Mammary epithelial cell (primary cell): ENCODE measurements at regions not wholly inside any gene's neighbourhood (a gene's known extent, or its start where the extent isn't known, plus 50 kb on each side); places are given as distances from the start of the nearest gene placed in this dataset.

Experiments
- CTCF ChIP-seq, 2 donors: IDR thresholded peaks in 1 of 2; conservative IDR thresholded peaks in 1 of 2; 2 replicates each; pipeline ENCODE4 v1.5.1; 2011 to 2012; ENCODE audit warnings: inconsistent platforms in 2 of 2, low read length in 2 of 2, mild to moderate bottlenecking in 2 of 2, control low read depth in 1 of 2, low read depth in 1 of 2; ENCODE audit not compliant: insufficient read depth in 1 of 2; ENCODE audit errors: extremely low read depth in 1 of 2
- EZH2 ChIP-seq: IDR thresholded peaks from 2 replicates; pipeline ENCODE4 v1.6.1; 2012; ENCODE audit warnings: low read length, inconsistent platforms, borderline replicate concordance

GRCh38 chr21:35243171-35243570, 194.1 kb upstream of the RUNX1 start:
- TF ChIP-seq EZH2 (no peak), CTCF (conservative IDR thresholded peaks at IDR 0.05 in 1 of 2, IDR thresholded peaks at IDR 0.05 in 1 of 2; ENCODE audit: extremely low read depth in 1 of 2, insufficient read depth in 1 of 2, low read depth in 1 of 2, low read length in 2 of 2) (no peak)
